HL-60 (cell line): ENCODE measurements at regions not wholly inside any gene's neighbourhood (a gene's known extent, or its start where the extent isn't known, plus 50 kb on each side); places are given as distances from the start of the nearest gene placed in this dataset.

Experiments used
- DNase-seq, 2 experiments: peaks; one replicate each; pipeline ENCODE4 v3.0.0-alpha.2; 2010 to 2020; ENCODE audit warnings: low read depth in 1 of 2, low spot score in 1 of 2
- H3K27ac ChIP-seq: fragments of 250-450 bp; sonication (Bioruptor Pico); replicated peaks from 2 replicates; pipeline ENCODE4 v1.5.1; 2020; ENCODE audit warnings: mild to moderate bottlenecking, moderate library complexity
- H3K27me3 ChIP-seq: fragments of 250-450 bp; sonication (Bioruptor Pico); 2 replicates; pipeline ENCODE4 v1.5.1; 2021; ENCODE audit warnings: mild to moderate bottlenecking, moderate library complexity; ENCODE audit not compliant: insufficient read depth, poor library complexity, severe bottlenecking
- H3K4me3 ChIP-seq: replicated peaks from 2 replicates; pipeline ENCODE4 v1.5.1; 2011; ENCODE audit warnings: mild to moderate bottlenecking, control low read depth, low read length; ENCODE audit not compliant: insufficient read depth
- GABPA ChIP-seq: IDR thresholded peaks from 2 replicates; pipeline ENCODE4 v1.6.1; 2012; ENCODE audit warnings: low read depth
- POLR2AphosphoS5 ChIP-seq: IDR thresholded peaks from 2 replicates; pipeline ENCODE4 v1.6.1; 2012; ENCODE audit warnings: low read depth
- REST ChIP-seq: IDR thresholded peaks from 2 replicates; pipeline ENCODE4 v1.6.1; 2012; ENCODE audit warnings: low read depth; ENCODE audit not compliant: insufficient replicate concordance
- SPI1 ChIP-seq: IDR thresholded peaks from 2 replicates; pipeline ENCODE4 v1.6.1; 2012; ENCODE audit warnings: low read depth, mild to moderate bottlenecking, borderline replicate concordance
- TF ChIP-seq, protein P1 (sequence below): IDR thresholded peaks from one replicate; pipeline ENCODE4 v1.5.1; 2011; ENCODE audit warnings: low read length, control low read depth, inconsistent platforms; ENCODE audit not compliant: insufficient read depth

GRCh38 chr17:33776903-33777302 lies 478.2 kb upstream of the CCL2 start:
- no peak for DNase-seq
- TF ChIP-seq SPI1 (no peak), REST (no peak), POLR2AphosphoS5 (no peak), GABPA (no peak)
- TF ChIP-seq, protein P1, sequence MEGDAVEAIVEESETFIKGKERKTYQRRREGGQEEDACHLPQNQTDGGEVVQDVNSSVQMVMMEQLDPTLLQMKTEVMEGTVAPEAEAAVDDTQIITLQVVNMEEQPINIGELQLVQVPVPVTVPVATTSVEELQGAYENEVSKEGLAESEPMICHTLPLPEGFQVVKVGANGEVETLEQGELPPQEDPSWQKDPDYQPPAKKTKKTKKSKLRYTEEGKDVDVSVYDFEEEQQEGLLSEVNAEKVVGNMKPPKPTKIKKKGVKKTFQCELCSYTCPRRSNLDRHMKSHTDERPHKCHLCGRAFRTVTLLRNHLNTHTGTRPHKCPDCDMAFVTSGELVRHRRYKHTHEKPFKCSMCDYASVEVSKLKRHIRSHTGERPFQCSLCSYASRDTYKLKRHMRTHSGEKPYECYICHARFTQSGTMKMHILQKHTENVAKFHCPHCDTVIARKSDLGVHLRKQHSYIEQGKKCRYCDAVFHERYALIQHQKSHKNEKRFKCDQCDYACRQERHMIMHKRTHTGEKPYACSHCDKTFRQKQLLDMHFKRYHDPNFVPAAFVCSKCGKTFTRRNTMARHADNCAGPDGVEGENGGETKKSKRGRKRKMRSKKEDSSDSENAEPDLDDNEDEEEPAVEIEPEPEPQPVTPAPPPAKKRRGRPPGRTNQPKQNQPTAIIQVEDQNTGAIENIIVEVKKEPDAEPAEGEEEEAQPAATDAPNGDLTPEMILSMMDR, result no peak
- Histone ChIP-seq H3K27ac (no peak overlapping the region), H3K27me3 (no peaks in the 10 kb centered on the region), H3K4me3 (no peak overlapping the region)

DNA sequence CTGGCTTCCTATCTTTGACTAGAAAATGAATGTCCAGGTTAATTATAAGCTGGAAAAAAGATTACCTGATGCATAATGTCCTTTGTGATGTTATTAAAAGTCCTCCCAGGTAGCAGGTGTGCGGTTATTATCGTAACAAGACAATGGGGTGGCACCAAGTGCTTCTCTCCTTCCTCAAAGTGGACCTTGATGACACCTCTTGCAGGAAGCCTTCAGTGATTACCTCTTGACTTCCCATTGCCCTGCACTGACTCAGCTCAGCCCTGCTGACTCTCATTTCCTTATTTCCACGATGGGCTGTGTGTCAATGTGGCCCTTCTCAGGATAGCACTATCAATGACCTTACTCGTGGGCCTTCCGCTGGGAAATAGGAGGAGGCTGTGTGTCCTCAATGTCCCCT lies 477.4 kb upstream of the CCL2 start:
- H3K27me3 ChIP-seq, result no peaks in the 10 kb centered on the region
- TF ChIP-seq SPI1 (no peak), REST (no peak)
- H3K4me3 ChIP-seq, result no peak overlapping the region
- no peak for DNase-seq
- no peak overlapping the region for H3K27ac ChIP-seq

GRCh38 chr17:33778505-33779233 lies 476.4 kb upstream of the CCL2 start:
- H3K27ac ChIP-seq, result no peak overlapping the region
- TF ChIP-seq SPI1 (no peak), POLR2AphosphoS5 (no peak), GABPA (no peak), REST (no peak)
- H3K4me3 ChIP-seq, result no peak overlapping the region
- no peak for DNase-seq
- no peaks in the 10 kb centered on the region for H3K27me3 ChIP-seq

GRCh38 chr17:33779234-33779591 lies 475.9 kb upstream of the CCL2 start:
- Histone ChIP-seq H3K4me3 (no peak overlapping the region), H3K27me3 (no peaks in the 10 kb centered on the region), H3K27ac (no peak overlapping the region)
- DNase-seq, result peak; percentile 8 to 43
- TF ChIP-seq, protein P1, result peak; percentile 86
- TF ChIP-seq GABPA (no peak), SPI1 (no peak)
